Fibroblast of skin of left quadriceps (primary cell): ENCODE measurements at regions not wholly inside any gene's neighbourhood (a gene's known extent, or its start where the extent isn't known, plus 50 kb on each side); places are given as distances from the start of the nearest gene placed in this dataset.
"Not testable (repeated sequence)": the region's sequence is repeated elsewhere in the genome, so short reads cannot be mapped to it uniquely, and the experiment has no call there.

ENCODE experiments used
- DNase-seq, 2 experiments: peaks; one replicate each; pipeline ENCODE4 v3.0.0-alpha.2; 2013; ENCODE audit warnings: low read depth in 2 of 2

DNA sequence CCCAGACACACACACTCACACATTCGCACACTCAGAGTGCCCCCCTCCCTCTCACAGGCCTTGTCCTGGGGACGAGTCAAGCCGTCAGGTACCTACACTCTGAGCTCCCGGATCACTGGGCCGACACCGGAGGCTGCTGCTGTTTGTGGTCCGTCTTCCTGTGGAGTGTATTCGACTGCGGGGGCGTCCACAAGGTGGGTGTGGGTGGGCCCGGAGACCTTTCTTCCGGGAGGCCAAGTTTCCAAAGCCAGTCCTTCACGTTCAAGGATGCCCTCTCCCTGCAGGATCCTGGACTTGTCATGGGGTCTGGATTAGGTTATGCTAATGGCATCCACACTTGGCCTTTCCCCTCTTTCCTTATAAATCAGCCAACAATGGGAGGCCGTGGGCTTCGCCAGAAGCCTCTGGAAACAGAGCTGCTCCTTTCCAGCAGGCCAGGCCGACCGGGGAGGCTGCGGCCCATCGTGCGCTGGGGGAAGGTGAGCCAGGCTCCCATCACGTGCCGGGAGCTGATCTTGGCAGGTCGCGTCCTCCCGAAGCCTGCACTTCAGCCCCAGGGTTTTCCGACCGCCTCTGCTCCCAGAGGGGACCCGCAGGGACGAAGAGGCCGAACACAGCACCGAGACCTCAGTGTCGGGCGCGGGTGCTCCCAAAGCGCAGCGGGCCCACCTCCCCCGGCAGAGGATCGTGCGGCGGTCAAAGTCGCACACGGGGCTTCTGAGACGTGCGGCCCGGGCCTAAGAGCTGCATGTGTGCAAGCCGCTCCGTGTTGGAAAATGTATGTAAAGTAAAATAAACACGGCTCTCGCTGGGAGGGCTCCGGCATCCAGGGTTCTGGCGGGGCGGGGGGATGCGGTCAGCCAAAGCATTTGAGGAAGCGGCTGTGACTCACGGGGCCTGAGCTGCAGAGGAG lies 196.5 kb upstream of the ZNF469 start:
- DNase-seq: peak; percentile 57 to 66

GRCh38 chr16:88186889-88187870 lies 195.6 kb upstream of the ZNF469 start:
- DNase-seq: peak; percentile 48 to 53

DNA sequence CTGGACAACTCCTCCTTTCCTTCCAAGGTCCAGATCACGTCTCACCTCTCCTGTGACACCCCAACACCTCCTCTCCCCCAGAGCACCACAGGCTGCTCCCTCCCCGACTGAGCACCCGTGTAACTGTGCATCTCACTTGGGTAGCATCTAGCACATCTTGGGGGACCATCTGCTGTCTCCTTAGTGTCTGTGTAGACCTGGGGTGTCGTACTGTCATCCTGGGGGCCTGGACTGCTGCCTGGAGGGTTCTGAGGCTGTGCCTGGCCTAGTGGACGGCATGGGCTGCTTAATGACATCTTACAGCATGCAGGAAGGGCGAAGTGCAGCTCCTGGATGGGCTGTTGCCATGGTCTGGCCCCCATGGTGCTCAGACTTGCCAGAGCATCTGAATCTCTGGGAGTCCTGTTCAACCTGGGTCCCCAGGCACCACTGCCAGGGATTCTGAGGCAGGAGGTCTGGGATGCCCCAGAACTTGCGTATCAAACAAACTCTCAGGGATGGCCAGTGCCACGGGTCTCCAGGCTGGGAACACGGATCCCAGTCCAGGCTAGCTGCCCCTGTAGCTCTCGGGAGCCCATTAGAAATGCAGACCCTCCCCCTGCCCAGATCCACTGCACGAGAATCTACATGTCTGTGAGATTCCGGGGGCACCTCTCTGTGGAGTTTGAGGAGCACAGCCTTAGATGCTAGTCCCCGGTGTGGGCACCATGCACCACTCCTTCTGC lies 194.4 kb upstream of the ZNF469 start:
- DNase-seq: not testable (repeated sequence)

GRCh38 chr16:88190592-88191095 lies 192.1 kb upstream of the ZNF469 start:
- DNase-seq: not testable (repeated sequence)

DNA sequence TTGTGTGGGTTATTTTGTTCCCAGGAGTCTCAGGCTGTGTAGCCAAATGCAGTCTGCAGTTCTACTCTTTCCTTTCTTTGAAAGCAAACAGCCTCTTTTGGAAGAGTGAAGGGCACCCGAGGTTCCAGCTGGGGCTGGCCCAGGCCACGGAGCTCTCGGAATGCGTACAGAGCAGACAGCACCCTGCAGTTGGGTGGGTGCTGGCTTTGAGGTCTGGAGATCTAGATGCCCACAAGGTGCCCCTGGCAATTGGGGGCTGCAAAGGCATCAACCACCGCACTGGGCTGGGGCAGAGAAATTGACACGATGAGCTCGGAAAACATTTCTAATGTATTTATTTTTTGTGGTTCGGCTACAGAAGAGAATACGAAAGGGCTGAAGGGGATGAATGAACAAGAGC lies 191.6 kb upstream of the ZNF469 start:
- not testable (repeated sequence) for DNase-seq

DNA sequence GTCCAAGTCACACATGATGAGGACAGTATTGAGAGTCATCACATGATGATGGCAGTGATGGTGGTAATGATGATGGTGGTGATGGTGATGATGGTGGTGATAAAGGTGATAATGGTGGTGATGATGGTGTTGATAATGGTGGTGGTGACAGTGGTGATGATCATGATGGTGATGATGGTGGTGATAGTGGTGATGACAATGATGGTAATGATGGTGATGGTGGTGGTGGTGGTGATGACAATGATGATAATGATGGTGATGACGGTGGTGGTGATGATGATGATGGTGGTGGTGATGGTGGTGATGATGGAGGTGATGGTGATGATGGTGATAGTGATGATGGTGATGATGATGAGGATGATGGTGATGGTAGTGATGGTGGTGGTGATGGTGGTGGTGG lies 190.2 kb upstream of the ZNF469 start:
- no peak for DNase-seq

DNA sequence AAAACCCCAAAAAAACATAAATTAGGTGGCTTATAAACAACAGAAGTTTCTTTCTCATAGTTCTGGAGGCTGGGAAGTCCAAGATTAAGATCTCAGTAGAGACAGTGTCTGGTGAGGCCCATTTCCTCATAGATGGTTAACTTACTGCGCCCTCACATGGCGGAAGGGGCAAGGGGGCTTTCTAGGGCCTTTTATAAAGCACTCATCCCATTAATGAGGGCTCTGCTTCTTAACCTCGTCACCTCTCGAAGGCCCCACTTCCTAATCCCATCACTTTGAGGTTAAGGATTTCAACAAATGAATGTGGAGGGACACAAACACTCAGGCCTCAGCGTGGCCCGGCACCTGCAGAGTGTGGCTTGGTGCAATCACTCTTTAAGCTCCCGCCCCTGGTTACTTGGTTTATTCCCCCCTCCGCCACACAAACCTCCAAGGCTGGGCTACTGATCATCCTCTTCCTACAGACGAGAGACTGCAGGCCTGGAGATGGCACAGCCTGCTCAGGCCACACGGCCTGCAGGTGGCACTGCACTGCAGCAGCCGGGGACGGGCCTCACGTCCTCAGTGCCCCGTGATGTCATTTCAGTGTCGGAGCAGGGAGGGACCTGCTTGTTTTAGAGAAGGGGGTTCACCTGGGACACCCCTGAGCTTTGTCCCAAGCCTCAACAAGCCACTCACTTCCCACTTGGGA lies 188.9 kb upstream of the ZNF469 start:
- DNase-seq: peak in 1 of 2 experiments; percentile 21

DNA sequence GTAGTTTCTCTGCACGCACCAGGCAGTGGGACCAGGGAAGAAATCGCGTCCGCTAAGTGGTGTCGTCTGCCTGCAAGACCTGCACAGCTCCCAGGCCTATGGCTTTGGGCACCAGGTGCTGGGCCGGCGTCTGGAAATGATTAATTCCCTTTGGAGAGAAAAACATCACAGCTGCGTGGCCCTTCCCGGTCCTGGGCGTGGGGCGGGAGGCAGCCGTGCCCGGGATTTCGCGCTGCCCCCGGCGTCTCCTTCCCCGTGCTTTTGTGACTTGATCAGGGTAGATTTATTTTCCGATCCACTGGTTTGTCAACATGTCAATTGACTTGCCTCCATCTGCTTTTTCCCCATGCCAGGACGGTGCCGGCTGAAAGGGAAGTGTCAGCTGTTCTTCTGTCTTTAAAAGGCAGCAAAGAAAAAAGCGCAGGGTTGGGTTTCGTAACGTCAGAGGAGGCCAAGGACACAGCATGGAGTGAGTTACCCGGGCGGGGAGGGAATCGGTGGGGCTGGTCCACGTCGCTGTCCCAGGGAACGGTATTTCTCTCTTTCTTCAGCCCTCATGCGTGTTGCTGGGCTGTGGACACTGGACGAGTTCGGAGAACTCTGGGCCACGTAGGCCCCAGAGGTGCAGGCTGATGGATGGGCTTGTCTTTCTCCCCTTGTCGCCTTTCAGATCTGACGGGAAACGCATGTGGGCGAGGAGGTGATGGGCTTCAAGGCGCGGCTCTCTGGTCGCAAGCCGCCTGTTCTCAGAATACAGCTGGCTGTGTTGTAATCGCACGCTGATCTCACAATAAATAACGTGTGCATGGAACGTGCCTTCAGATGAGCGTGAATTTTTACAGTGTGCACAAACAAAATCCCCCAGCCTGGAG lies 188.1 kb upstream of the ZNF469 start:
- DNase-seq: peak in 1 of 2 experiments; percentile 29

DNA sequence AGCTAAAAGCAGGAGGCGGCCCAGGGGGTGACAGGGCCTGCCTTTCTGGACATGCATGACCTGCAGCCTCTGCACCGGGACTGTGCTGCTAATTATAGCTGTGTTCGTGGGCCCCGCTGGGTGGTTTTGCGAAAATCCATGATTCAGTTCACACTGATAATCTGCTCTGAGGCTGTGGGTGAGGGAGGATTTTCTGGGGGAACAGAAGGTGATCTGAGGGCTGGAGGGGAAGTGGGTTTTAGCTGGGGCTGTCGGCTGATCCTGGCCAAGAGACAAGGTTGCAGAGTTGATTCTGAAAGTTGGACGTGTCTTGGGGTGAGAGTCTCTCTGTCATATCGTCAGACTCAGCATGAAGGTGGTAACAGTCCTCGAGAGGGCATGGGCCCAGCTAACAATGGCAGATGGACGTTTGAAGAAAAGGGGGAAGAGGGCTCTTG lies 187.5 kb upstream of the ZNF469 start:
- no peak for DNase-seq

DNA sequence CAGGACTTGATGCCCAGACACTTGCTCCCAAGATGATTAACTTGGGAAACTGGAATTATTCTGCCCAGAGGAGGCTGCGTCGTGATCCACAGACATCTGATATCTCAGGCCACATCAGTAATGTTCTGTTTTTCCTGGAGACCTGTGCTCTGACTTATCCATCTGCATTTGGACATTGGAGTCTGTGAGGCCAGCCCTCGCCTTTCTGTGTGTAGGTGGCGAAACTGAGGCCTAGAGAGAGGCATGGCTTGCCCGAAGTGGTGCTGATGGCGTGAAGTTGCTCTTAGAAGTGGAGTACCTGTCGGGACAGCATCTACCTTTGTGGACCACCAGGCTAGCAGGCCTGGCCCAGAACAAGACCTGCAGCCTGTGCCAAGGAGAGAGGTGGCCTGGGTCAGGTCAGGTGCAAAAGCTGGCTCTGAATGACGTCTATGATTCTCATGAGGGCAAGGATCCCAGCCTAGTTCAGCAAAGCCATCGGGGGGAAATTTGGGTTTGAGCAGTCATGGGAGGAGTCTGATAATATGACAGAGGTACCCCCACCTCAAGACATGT lies 186.8 kb upstream of the ZNF469 start:
- no peak for DNase-seq

DNA sequence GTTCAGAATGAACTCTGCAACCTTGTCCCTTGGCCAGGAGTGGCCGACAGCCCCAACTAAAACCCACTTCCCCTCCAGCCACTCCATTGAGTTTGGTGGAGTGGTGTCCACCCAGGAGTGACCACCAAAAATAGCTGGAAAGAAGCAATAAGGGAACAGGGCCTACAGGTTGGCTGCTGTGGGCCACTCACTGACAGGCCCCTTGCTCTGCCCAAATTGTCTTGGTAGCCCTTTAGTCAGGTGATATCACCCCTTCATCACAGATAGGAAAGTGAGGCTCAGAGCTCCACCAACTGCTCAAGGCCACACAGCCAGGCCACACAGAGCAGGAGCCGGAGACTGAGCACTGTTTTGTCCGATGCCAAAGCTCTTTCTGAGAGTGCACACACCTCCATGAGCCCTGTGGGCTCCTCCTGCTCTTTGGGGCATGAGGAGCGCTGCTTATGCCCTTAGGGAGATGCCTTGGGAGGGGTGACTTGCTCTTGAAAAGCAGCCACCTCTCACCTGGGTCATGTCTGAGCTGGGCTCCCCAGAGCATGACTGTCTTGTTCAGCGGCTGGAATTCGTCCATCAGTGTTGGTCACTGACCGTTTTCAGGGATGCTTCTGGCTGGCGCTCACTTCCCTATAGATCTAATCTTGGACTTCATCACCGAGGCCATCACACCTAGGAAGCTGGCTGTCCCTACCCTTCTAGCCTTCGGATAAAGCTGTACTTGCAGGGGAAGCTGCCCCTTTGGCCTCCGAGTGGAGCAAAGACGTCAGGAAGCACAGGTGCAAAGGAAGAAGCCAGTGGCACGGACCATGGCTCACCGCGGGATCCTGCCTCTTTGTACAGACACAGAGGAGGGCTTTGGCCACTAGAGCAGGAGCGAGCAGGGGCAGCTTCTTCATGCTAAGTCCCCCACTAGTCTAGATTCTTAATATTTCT lies 186.0 kb upstream of the ZNF469 start:
- DNase-seq: no peak

DNA sequence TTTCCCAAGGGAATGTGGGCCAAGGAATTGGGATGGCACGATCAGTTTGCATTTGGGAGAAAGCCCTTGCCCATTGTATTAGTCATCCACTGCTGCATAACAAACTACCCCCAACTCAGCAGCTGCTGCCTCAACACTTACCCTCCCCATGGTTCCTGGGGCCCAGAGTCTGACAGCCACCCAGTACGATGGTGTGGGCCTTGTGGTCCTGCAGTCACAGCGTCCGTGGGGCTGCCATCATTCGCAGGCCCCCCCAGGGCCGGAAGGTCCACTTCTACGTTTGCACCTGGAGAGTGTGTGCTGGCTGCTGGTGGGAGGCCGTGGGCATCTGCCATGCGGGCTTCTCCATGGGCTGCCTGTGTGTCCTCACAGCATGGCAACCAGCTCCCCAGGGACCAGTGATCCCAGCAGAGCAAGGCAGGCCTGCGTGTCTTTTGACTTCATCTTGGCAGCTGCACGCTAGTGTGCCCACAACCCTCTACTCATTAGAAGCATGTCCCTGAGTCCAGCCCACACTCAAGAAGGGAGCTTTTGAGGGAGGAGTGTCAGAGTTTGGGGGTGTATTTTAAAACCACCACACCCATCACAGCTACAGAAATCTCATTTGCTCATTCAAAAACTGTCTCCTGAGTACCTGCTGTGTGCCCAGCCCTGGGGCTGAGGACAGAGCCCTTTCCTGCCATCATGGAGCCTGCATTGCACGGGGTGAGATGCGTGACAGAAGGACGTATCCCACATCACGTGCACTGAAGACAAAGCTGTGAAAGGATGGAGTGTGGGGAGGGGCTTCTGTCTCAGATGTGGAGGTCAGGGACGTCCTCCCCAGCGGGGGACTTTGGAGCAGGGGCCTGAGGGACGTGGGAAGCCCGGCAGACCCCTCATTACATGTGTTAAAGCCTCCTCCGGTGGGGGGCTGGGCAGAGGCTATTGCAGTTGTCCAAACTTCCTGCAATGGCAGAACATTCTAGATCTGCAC lies 185.0 kb upstream of the ZNF469 start:
- no peak for DNase-seq

- not testable (repeated sequence) for DNase-seq
Observed at GRCh38 chr16:88198457-88199295, 184.1 kb upstream of the ZNF469 start.

GRCh38 chr16:88199296-88200153 lies 183.2 kb upstream of the ZNF469 start:
- not testable (repeated sequence) for DNase-seq
